ENCODE measurements at regions not wholly inside any gene's neighbourhood (a gene's known extent, or its start where the extent isn't known, plus 50 kb on each side); places are given as distances from the start of the nearest gene placed in this dataset.

DNA sequence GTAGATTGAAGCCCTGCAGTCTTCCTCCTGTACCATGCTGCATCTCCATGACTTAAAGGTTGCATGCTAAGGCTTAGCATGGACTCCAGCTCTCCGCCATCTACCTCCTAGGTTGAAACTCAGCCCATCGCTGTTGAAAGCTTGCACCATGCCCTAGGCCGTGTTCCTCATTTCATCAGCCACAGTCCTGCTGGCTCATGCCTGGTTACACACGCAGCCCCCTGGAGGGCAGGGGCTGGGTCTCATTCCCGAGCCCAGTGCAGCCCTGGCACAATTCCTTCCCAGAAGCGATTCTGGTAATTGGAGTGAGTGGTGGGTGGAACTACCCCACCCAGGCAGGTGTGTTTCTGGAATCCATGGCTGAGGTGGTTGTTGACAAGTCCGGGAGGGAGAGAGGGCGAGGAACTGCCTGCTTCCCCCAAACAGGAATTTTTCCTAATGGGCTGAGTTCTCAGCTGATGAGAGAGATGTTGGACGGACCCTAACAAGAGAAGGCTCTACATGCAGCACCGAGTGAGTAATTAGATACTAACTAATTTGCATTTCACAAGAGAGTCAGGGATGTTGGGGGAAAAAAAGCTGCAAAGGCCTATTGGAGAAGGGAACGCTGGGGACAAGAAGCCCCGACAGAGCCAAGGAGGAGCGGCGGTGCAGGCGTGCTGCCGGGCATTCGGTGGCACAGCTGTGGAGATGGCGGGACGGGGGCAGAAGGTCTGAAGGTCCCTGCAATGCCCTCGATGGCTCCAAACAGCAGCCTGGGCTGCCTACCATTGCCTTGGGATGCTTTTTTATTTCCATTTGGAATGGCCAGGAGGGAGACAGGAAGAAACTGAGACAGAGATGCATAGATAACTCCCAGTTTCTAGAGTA lies 92.3 kb upstream of the TLE3 start:
- no peaks in the 10 kb centered on the region for H3K9me3 ChIP-seq (replicated peaks)
- no peaks in the 10 kb centered on the region; the same call in 1 of the 2 replicates for H3K4me1 ChIP-seq (replicated peaks)
- no peaks in the 10 kb centered on the region for H3K27me3 ChIP-seq (replicated peaks)
- no peak for DNase-seq (ENCODE audit: low read depth in 1 of 2, low spot score in 2 of 2)
- H3K4me3 ChIP-seq, result no peak overlapping the region
- H3K36me3 ChIP-seq, result no peaks in the 10 kb centered on the region
- no peak overlapping the region for H3K27ac ChIP-seq

DNA sequence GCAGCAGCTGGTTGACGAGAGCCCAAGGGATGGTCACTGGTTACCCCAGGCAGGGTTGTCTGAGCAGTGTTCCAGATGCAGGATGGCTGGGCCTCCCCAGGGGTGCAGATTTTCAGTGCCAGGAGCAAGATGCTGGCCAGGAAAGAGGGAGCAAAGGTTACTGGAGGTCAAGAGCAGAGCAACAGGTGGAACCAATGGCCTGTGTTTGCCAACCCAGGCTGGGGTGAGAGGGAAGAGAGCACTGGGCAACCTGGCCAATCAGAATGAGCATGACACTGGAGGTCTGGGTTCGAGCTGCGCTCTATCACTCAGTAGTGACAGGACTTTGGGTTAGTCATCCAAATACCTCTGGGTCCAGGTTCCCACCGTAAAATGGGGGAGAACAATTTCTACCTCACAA lies 90.6 kb upstream of the TLE3 start:
- H3K4me1 ChIP-seq (replicated peaks), result no peaks in the 10 kb centered on the region
- no peaks in the 10 kb centered on the region for H3K27me3 ChIP-seq (replicated peaks)
- H3K36me3 ChIP-seq, result no peaks in the 10 kb centered on the region
- no peak for DNase-seq (ENCODE audit: low read depth in 1 of 2, low spot score in 2 of 2)
- H3K4me3 ChIP-seq, result no peak overlapping the region
- H3K9me3 ChIP-seq (replicated peaks), result no peaks in the 10 kb centered on the region
- H3K27ac ChIP-seq, result no peak overlapping the region

DNA sequence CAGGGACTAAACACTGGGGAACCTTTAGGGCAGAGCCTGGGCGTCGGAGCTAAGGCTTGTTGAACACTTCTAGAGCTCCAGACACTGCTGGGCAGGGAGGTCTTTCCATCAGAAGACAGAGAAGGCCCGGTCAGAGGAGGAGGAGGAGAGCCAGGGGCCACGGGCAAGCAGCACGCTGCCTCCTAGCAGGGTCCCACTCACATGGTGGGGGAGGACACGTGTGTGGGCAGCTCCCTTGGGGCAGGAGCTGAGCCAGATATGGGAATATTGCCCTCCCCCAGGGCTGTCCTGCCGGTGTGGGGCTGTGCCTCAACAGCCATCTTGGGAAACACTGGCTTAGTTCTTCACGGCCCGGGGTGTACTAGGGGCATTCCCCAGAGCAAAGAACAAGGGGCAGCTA lies 89.6 kb upstream of the TLE3 start:
- no peak overlapping the region for H3K27ac ChIP-seq
- H3K36me3 ChIP-seq, result no peaks in the 10 kb centered on the region
- no peaks in the 10 kb centered on the region for H3K9me3 ChIP-seq (replicated peaks)
- no peak for DNase-seq (ENCODE audit: low read depth in 1 of 2, low spot score in 2 of 2)
- no peak overlapping the region for H3K4me3 ChIP-seq
- no peaks in the 10 kb centered on the region for H3K4me1 ChIP-seq (replicated peaks)
- no peaks in the 10 kb centered on the region for H3K27me3 ChIP-seq (replicated peaks)

DNA sequence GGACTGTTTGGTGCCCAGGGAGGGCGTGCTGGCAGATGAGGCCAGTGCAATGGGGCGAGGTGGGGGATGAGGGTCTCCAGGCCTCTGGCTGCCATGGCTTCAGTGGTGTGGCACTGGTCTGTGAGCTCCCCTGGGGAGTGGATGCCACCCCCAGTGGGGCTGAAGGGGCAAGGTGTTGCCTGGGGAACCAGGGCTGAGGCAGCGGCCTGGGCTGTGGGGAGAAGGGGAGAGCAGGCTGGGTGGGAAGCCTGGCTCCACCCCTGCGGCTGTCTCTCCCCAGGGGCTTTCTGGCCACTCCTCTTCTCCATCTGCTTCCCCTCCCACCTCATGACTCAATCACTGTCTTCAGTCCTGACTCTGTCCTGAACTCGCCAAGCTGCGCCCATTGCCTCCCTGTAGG lies 88.4 kb upstream of the TLE3 start:
- Histone ChIP-seq H3K36me3 (no peaks in the 10 kb centered on the region), H3K4me3 (no peak overlapping the region), H3K27me3 (replicated peaks) (no peaks in the 10 kb centered on the region), H3K27ac (no peak overlapping the region), H3K9me3 (replicated peaks) (no peaks in the 10 kb centered on the region), H3K4me1 (replicated peaks) (no peaks in the 10 kb centered on the region)
- no peak for DNase-seq (ENCODE audit: low read depth in 1 of 2, low spot score in 2 of 2)

DNA sequence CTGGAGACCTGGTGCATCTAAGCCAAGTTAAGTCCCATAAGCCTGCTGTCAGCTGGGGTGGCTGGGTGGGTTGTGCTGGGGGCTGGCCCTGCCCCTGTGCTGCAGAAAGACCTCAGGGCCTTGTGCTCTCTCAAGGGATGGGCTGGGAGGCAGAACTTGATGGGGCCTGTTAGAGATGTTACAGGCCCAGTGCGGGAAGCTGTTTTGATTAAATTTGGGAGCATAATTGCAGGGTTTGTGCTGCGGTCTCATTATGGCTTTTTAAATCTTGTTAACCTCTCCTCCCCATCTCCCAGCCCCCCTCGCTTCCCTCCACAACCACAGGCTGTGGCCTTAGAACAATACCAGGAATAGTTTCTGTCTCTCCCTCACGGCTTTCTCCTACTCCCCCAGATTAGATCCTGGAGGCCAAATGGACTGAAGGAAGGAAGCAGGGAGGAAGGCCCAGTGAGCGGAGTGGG lies 87.6 kb upstream of the TLE3 start:
- H3K36me3 ChIP-seq, result no peaks in the 10 kb centered on the region
- no peak overlapping the region for H3K4me3 ChIP-seq
- no peak for DNase-seq (ENCODE audit: low read depth in 1 of 2, low spot score in 2 of 2)
- no peak overlapping the region for H3K27ac ChIP-seq
- H3K9me3 ChIP-seq (replicated peaks), result no peaks in the 10 kb centered on the region
- no peaks in the 10 kb centered on the region for H3K27me3 ChIP-seq (replicated peaks)
- no peaks in the 10 kb centered on the region for H3K4me1 ChIP-seq (replicated peaks)

DNA sequence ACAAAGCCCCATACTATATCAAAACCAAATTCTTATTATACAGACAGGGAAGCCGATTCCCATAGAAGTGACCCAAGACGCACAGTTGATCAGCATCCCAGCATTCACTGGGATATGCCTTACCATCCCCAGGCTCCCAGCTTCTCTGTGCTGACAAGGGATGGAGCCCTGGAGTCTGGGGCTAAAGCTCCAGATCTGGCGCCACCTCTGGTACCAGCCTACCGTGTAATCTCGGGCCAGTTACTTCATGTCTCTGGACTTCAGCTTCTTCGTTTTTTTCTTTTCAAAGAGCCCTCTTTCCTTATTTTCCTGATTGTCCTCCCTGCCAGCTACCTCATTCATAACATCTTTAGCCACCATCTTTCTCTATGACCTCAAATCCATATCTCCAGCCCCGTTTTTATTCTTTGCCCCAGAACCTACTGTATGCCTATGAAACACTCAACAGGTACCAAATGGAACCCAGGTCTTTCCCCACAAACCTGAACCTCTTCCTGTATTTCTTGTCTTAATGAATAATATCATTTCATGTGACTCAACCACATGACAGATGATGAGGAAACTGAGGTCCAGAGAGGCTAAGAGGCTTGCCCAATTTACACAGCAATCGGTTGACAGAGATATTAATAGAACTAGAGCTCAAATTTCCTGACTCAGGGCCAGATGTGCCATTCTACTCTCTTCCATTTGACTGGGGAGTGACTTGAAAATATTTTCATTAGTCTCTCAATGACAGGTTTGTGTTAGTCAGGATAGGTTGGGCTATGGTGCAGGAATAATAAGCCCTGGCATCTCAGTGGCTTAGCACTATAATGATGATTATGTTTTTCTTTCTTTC lies 85.4 kb upstream of the TLE3 start:
- Histone ChIP-seq H3K9me3 (replicated peaks) (no peaks in the 10 kb centered on the region), H3K27ac (no peak overlapping the region), H3K27me3 (replicated peaks) (no peaks in the 10 kb centered on the region), H3K4me3 (no peak overlapping the region), H3K36me3 (no peaks in the 10 kb centered on the region), H3K4me1 (replicated peaks) (no peaks in the 10 kb centered on the region)
- no peak for DNase-seq (ENCODE audit: low read depth in 1 of 2, low spot score in 2 of 2)

DNA sequence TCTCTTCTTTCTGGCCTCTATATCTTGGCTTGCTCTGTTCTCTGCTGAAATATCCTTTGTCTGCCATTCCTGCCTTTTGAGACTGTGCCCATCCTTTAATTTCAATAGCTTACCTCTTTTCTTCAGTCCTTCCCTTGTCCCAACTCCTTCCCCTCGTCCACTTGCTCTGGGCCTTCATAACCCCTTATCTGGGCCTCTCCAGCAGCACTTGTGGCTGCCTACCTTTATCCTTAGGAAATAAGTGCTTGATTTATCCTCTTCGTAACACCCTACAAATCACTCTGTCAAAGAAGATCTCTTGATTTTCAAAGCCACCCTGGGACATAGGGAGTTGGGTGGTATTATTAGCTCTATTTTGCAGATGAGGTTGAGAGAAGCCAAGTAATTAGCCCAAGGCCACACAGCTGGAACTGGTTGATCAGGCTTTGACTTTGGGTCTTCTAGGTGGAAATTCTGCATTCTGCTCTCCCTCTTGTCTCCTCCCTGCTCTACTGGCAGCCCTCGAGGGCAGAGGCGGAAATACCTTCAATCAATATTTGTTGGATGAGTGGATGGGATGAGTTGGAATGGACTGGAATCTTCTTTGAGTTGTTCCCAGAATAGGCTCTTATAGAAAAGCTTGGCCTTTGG lies 84.0 kb upstream of the TLE3 start:
- Histone ChIP-seq H3K4me1 (replicated peaks) (no peaks in the 10 kb centered on the region), H3K27me3 (replicated peaks) (no peaks in the 10 kb centered on the region), H3K9me3 (replicated peaks) (no peaks in the 10 kb centered on the region), H3K36me3 (no peaks in the 10 kb centered on the region), H3K4me3 (no peak overlapping the region), H3K27ac (no peak overlapping the region)
- no peak for DNase-seq (ENCODE audit: low read depth in 1 of 2, low spot score in 2 of 2)

DNA sequence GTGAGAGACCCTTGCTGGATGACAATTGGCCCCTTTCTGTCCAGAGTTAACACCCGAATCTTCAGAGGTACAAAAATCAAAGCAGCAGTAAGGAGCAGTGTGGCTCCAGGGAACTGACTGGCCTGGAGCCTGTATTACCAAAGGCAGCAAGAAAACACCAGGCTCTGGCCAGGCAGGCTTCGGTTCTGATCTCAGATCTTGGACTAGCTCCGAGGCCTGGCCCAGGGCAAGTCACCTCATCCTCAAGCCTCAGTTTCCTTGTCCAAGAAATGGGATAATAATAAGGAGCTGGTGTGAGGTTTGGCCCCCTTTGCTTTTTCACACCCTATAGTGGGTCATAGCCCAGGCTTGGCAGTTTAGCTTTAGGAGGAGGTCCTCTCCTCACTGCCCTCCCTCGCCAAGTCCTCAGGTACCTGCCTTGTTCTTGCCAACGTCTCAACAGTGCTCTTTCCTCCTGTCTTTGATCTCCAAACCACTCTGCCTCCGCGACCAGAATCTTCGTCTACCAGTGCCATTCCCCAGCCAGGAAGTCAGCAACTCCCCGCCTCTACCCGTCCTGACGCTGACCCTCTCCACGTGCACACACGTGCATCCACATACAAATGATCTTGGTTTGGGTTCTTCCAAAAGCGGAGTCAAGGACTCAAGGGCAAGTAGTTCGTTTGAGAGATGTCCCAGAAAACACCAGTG lies 82.6 kb upstream of the TLE3 start:
- H3K9me3 ChIP-seq (replicated peaks), result no peaks in the 10 kb centered on the region
- H3K4me1 ChIP-seq (replicated peaks), result no peaks in the 10 kb centered on the region
- no peaks in the 10 kb centered on the region for H3K36me3 ChIP-seq
- no peak for DNase-seq (ENCODE audit: low read depth in 1 of 2, low spot score in 2 of 2)
- H3K27me3 ChIP-seq (replicated peaks), result no peaks in the 10 kb centered on the region; the same call in 1 of the 2 replicates
- H3K27ac ChIP-seq, result no peak overlapping the region
- no peak overlapping the region for H3K4me3 ChIP-seq

DNA sequence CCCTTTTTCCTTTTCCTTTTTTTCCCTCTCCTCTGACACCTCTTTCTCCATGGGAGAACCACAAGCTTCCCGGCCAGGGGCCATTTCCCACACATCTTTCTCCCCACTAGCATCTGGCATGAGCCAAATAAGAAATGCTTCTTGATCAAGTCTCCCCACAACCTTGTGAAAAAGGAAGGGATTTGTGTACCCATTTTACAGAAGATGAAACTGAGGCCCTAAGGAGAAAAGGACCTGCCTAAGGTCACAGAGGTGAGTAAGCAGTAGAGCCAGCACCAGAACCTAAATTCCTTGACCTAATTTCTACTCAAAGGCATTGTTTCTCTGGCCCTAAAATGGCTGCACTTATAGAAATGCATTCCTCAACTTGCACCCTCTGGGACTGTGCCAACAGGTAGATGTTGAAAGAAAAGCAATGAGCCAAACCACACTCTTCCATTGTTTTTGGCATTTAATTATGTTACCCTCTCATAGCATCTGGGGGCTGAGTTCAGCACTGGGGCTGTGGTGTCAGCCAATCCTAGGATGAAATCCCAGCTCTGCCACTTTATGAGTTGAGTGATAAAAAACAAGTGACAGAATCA lies 81.7 kb upstream of the TLE3 start:
- no peak overlapping the region for H3K27ac ChIP-seq
- H3K27me3 ChIP-seq (replicated peaks), result no peaks in the 10 kb centered on the region; the same call in 1 of the 2 replicates
- H3K4me3 ChIP-seq, result no peak overlapping the region
- H3K9me3 ChIP-seq (replicated peaks), result no peaks in the 10 kb centered on the region
- no peaks in the 10 kb centered on the region for H3K36me3 ChIP-seq
- no peaks in the 10 kb centered on the region for H3K4me1 ChIP-seq (replicated peaks)
- no peak for DNase-seq (ENCODE audit: low read depth in 1 of 2, low spot score in 2 of 2)

DNA sequence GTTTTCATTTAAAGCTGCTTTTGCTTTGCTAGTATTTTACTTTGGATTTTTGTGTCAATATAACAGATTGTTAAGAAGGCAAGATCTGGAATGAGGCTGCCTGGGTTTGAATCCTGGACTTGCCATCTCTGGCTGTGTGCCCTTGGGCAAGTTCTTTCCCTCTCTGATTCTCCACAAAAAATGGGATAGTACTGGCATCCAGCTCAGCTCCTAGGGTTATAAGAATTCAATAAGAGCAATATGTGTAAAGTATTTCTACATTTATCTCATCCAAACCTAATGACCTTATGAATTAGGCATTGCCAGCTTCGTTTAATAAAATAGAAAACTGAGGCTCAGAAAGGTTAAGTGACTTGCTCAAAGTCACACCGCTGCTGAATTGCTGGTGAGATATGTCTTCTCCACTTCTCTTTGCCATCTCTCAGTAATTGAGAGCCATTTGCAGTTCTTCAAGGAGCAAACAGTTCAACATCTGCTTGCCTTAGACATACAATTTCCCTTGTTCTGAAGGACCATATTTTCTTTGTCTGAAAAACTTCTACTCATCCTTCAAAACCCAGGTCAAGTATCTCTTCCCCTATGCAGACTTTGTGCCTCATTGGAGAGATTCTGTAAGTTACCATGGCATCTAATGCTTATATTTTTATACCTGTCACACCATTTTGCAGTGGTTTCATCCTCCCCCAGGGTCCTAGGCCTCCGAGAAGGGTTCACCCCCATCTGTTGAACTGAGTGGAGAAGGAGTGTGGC lies 80.8 kb upstream of the TLE3 start:
- H3K4me1 ChIP-seq (replicated peaks), result no peaks in the 10 kb centered on the region
- no peaks in the 10 kb centered on the region for H3K36me3 ChIP-seq
- H3K9me3 ChIP-seq (replicated peaks), result no peaks in the 10 kb centered on the region
- no peak for DNase-seq (ENCODE audit: low read depth in 1 of 2, low spot score in 2 of 2)
- H3K27me3 ChIP-seq (replicated peaks), result no peaks in the 10 kb centered on the region; the same call in 1 of the 2 replicates
- no peak overlapping the region for H3K27ac ChIP-seq
- H3K4me3 ChIP-seq, result no peak overlapping the region

DNA sequence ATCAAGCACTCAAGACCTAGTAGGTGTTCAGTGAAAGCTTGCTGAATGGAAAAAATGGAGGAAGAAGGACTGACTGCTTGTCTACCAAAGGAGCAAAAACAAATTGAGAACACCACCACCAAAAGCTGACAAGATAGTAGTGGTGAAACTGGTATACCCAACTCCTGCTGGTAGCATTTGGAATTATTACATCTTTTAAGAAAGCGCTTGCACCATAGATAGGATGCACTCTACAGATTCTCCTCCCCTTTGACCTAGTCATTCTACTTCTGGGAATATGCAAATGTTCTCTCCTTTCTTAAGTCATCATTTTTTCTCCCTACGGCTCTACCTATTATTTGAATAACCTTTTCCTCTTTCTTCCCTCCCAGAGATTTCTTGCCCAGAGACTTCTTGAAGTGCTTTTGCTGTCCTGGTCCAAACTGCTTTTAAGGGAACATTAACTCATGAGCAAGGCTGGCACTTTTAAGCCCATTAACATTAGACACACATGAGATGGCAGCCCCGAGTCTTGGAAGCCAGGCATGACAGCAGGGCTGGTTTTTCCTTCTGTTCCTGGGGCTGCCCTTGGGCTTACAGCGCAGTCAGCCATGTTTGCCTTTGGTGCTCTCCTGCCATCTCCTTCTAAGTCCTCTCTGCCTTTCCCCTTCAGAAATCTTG lies 75.0 kb upstream of the TLE3 start:
- no peaks in the 10 kb centered on the region for H3K9me3 ChIP-seq (replicated peaks)
- H3K27me3 ChIP-seq (replicated peaks), result no peaks in the 10 kb centered on the region; the same call in 1 of the 2 replicates
- no peaks in the 10 kb centered on the region for H3K36me3 ChIP-seq
- no peak for DNase-seq (ENCODE audit: low read depth in 1 of 2, low spot score in 2 of 2)
- H3K27ac ChIP-seq, result no peak overlapping the region
- H3K4me1 ChIP-seq (replicated peaks), result no peaks in the 10 kb centered on the region
- H3K4me3 ChIP-seq, result no peak overlapping the region

DNA sequence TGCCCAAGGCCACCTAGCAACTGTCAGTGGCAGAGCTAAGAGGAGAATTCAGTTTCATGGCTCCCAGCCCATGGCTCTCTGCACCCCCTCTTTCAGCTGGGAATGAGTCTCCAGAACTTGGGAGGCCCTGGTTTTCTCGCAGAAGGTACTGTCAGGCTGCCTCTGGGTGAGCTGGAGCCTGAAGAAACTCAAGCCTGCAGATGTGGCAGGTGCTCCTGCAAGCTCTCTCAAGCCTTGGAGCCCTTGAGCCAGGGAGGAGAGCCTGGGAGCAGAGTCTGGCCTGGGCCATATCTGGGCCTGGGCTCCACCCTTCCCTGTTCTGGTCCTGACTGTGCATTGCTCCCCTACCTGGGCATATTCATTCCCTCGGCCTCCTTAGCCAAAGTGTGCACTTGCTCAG lies 74.4 kb upstream of the TLE3 start:
- Histone ChIP-seq H3K27me3 (replicated peaks) (no peaks in the 10 kb centered on the region; the same call in 1 of the 2 replicates), H3K36me3 (no peaks in the 10 kb centered on the region)

More for the DNA sequence above, 74.4 kb upstream of the TLE3 start:
- Histone ChIP-seq H3K4me1 (replicated peaks) (no peaks in the 10 kb centered on the region), H3K27ac (no peak overlapping the region), H3K9me3 (replicated peaks) (no peaks in the 10 kb centered on the region), H3K4me3 (no peak overlapping the region)
- DNase-seq (ENCODE audit: low read depth in 1 of 2, low spot score in 2 of 2), result no peak
